ENCODE measurements at regions not wholly inside any gene's neighbourhood (a gene's known extent, or its start where the extent isn't known, plus 50 kb on each side); places are given as distances from the start of the nearest gene placed in this dataset.

DNA sequence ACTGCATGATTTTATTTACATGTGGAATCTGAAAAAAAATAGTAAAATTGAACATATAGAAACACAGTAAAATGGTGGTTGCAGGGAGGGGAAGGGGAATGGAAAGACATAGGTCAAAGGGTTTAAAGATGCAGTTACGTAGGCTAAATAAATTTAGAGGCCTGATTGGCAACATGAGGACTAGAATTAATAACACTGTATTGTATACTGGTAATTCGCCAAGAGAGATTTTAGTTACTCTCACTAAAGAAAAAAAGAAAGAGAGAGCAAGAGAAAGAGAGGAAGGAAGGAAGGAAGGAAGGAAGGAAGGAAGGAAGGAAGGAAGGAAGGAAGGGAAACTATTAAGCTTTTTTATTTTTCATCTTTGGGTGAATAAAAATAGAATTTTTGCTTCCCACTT lies 488.1 kb downstream of the PCDH10 start:
- H3K36me3 Mint-ChIP-seq (ENCODE audit: low read depth): no peaks in the 10 kb centered on the region
- no peak overlapping the region for H3K27ac Mint-ChIP-seq (ENCODE audit: unreplicated experiment)
- H3K4me1 Mint-ChIP-seq: peaks cover 14% of the 10 kb centered on the region
- no peaks in the 10 kb centered on the region for H3K9me3 Mint-ChIP-seq
- H3K4me3 Mint-ChIP-seq: no peak overlapping the region
- TF ChIP-seq, protein P1, sequence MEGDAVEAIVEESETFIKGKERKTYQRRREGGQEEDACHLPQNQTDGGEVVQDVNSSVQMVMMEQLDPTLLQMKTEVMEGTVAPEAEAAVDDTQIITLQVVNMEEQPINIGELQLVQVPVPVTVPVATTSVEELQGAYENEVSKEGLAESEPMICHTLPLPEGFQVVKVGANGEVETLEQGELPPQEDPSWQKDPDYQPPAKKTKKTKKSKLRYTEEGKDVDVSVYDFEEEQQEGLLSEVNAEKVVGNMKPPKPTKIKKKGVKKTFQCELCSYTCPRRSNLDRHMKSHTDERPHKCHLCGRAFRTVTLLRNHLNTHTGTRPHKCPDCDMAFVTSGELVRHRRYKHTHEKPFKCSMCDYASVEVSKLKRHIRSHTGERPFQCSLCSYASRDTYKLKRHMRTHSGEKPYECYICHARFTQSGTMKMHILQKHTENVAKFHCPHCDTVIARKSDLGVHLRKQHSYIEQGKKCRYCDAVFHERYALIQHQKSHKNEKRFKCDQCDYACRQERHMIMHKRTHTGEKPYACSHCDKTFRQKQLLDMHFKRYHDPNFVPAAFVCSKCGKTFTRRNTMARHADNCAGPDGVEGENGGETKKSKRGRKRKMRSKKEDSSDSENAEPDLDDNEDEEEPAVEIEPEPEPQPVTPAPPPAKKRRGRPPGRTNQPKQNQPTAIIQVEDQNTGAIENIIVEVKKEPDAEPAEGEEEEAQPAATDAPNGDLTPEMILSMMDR (conservative IDR thresholded peaks at IDR 0.05): no peak
- DNase-seq (ENCODE audit: low read depth, low spot score): no peak
- H3K27me3 Mint-ChIP-seq (ENCODE audit: low read depth): no peaks in the 10 kb centered on the region

DNA sequence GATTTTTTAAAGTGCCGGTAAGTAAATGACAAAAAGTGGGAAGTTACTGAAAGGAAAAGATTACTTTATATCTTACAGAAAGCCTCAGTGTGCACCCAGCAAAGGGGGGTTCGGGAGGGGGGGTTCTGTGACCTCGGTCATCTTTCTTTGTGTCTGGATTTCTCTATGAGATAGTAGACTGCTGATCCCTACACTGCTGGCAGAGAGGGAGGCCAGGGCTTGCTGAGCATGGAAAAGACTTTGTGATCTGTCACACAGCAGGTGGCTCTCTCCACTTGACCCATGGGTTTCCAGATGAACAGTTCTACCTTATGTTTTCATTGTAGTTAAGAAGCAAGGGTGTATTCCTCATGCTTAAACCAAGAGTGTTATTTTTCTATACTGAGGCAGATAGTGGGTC lies 475.6 kb downstream of the PCDH10 start:
- Mint-ChIP-seq H3K4me1 (peaks cover 46% of the 10 kb centered on the region), H3K4me3 (peak overlapping the region; percentile 7), H3K27ac (ENCODE audit: unreplicated experiment) (peak overlapping the region; percentile 27), H3K36me3 (ENCODE audit: low read depth) (no peaks in the 10 kb centered on the region), H3K9me3 (peaks cover 2% of the 10 kb centered on the region), H3K27me3 (ENCODE audit: low read depth) (no peaks in the 10 kb centered on the region)
- DNase-seq (ENCODE audit: low read depth, low spot score): peak; percentile 7
- TF ChIP-seq, protein P1 (conservative IDR thresholded peaks at IDR 0.05): no peak

DNA sequence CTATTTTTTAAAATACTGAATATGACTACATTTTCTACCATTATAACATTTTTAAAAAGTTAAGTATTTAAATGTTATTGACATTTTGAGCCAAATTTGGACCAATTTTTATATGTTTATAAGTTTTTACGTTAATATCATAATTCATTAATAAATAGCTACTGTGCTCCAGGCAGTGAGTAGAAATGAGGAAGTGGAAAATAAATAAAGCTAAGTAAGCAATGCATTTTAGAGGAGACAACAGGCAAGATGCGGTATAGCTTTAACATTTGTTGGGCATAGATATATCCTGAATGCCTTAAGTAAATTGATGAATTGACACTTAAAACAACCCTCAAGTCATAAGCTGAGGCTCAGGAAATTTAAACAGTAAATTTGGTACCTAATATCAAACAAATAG lies 474.8 kb downstream of the PCDH10 start:
- no peak overlapping the region for H3K4me3 Mint-ChIP-seq

DNA sequence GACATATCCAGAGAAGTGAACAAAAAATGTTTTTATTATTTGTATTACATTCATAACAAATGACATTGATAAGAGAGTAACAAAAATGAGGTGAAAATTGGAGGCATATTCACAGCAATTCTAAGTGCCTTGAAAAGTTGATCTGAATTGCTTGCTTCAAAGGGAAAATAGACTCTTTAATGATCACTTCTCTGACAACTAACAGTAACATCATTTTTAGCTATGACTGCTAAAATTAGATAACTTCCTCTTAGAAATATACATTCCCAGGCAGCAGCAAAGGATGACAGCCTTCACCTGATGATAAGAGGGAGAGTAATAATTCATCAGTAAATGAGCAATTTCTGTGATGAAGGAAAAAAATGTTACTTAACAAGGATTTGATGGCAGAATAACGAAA lies 472.5 kb downstream of the PCDH10 start:
- Mint-ChIP-seq H3K27ac (ENCODE audit: unreplicated experiment) (no peak overlapping the region), H3K36me3 (ENCODE audit: low read depth) (no peaks in the 10 kb centered on the region), H3K4me1 (peaks cover 44% of the 10 kb centered on the region), H3K9me3 (no peaks in the 10 kb centered on the region), H3K27me3 (ENCODE audit: low read depth) (no peaks in the 10 kb centered on the region), H3K4me3 (no peak overlapping the region)
- DNase-seq (ENCODE audit: low read depth, low spot score): no peak
- TF ChIP-seq, protein P1 (conservative IDR thresholded peaks at IDR 0.05): no peak

More for the DNA sequence above, 474.8 kb downstream of the PCDH10 start:
- TF ChIP-seq, protein P1 (conservative IDR thresholded peaks at IDR 0.05): no peak
- Mint-ChIP-seq H3K27ac (ENCODE audit: unreplicated experiment) (no peak overlapping the region), H3K4me1 (peaks cover 44% of the 10 kb centered on the region), H3K36me3 (ENCODE audit: low read depth) (no peaks in the 10 kb centered on the region), H3K9me3 (no peaks in the 10 kb centered on the region), H3K27me3 (ENCODE audit: low read depth) (no peaks in the 10 kb centered on the region)
- DNase-seq (ENCODE audit: low read depth, low spot score): no peak

DNA sequence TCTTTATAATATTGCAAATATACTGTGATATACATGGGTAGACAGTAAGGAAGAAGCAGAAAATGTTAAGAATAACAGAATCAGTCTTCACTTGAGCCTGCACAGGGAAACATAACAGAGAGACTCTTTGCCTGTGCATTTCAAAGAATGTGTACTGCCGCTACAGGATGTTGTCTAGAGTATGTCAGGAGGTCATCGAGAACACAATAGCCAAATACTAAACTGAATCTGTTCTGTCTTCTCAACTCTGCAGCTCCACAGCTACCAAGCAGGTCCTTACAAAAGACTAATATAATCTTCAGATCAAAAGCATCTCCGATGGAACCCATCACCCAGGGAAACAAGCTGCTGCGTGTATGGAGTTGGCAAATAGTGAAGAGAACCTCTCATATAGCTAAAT lies 471.5 kb downstream of the PCDH10 start:
- no peak for DNase-seq (ENCODE audit: low read depth, low spot score)
- no peaks in the 10 kb centered on the region for H3K36me3 Mint-ChIP-seq (ENCODE audit: low read depth)
- H3K4me1 Mint-ChIP-seq: peaks cover 41% of the 10 kb centered on the region
- H3K27ac Mint-ChIP-seq (ENCODE audit: unreplicated experiment): peak overlapping the region; percentile 7
- TF ChIP-seq, protein P1 (conservative IDR thresholded peaks at IDR 0.05): no peak
- no peaks in the 10 kb centered on the region for H3K9me3 Mint-ChIP-seq
- H3K27me3 Mint-ChIP-seq (ENCODE audit: low read depth): no peaks in the 10 kb centered on the region
- H3K4me3 Mint-ChIP-seq: peak overlapping the region; percentile 39

DNA sequence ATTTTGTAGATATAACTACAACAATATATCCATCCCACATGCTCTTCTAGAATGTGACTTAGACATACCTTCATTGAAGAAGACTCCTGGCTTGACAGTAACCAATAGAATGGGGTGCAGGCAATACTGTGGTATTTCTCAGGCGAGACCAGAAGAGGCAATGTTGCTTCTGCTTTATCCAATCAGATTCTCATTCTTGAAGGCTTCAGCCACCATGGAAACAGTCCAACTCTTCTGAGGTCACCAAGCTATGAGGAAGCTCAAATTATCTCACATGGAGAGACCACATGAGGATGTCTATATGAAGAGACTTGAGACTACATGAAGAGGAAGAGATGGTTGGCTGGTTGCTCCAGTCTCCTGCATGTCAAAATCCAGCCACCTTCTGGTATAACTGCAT lies 469.9 kb downstream of the PCDH10 start:
- peaks cover 31% of the 10 kb centered on the region for H3K4me1 Mint-ChIP-seq
- no peaks in the 10 kb centered on the region for H3K27me3 Mint-ChIP-seq (ENCODE audit: low read depth)
- H3K27ac Mint-ChIP-seq (ENCODE audit: unreplicated experiment): no peak overlapping the region
- no peak for DNase-seq (ENCODE audit: low read depth, low spot score)
- H3K4me3 Mint-ChIP-seq: no peak overlapping the region
- TF ChIP-seq, protein P1 (conservative IDR thresholded peaks at IDR 0.05): no peak
- H3K9me3 Mint-ChIP-seq: no peaks in the 10 kb centered on the region
- H3K36me3 Mint-ChIP-seq (ENCODE audit: low read depth): no peaks in the 10 kb centered on the region
